DND-41 (cell line): ENCODE measurements at regions not wholly inside any gene's neighbourhood (a gene's known extent, or its start where the extent isn't known, plus 50 kb on each side); places are given as distances from the start of the nearest gene placed in this dataset.

Source experiments
- ATAC-seq: fragments of 200-7000 bp; cut with Tn5 transposase; 3 replicates; pipeline ENCODE4 v1.9.1; 2021; ENCODE audit warnings: low read depth; ENCODE audit not compliant: insufficient read depth
- DNase-seq: peaks from one replicate; pipeline ENCODE4 v3.0.0-alpha.2; 2020
- H2AFZ ChIP-seq: 2 replicates; pipeline ENCODE4 v1.6.0; 2012; ENCODE audit warnings: low read depth, low read length
- H3K27ac ChIP-seq: 2 replicates; pipeline ENCODE4 v1.5.1; 2012; ENCODE audit warnings: low read length, inconsistent platforms
- H3K27me3 ChIP-seq: fragments of 200-600 bp; sonication (generic); 2 replicates; pipeline ENCODE4 v1.6.0; 2012; ENCODE audit warnings: low read length, mild to moderate bottlenecking, inconsistent platforms; ENCODE audit not compliant: insufficient read depth, poor library complexity
- H3K36me3 ChIP-seq: 2 replicates; pipeline ENCODE4 v1.5.1; 2012; ENCODE audit warnings: low read length, inconsistent platforms; ENCODE audit not compliant: insufficient read depth
- H3K4me1 ChIP-seq: 2 replicates; pipeline ENCODE4 v1.5.1; 2012; ENCODE audit warnings: mild to moderate bottlenecking, low read length; ENCODE audit not compliant: insufficient read depth
- H3K4me2 ChIP-seq: 2 replicates; pipeline ENCODE4 v1.6.0; 2012; ENCODE audit warnings: mild to moderate bottlenecking, moderate library complexity, low read length, inconsistent platforms; ENCODE audit not compliant: insufficient read depth
- H3K4me3 ChIP-seq, 2 experiments: fragments of 200-600 bp in 1 of 2; shearing (Covaris generic) in 1 of 2; 2 replicates each; pipeline ENCODE4 v1.5.1; 2012 to 2016; ENCODE audit warnings: inconsistent platforms in 2 of 2, low read length in 2 of 2, mild to moderate bottlenecking in 2 of 2, low read depth in 1 of 2, moderate library complexity in 1 of 2
- H3K79me2 ChIP-seq: 2 replicates; pipeline ENCODE4 v1.6.0; 2012; ENCODE audit warnings: low read length, inconsistent platforms; ENCODE audit not compliant: insufficient read depth
- H3K9ac ChIP-seq: 2 replicates; pipeline ENCODE4 v1.6.0; 2012; ENCODE audit warnings: low read depth, mild to moderate bottlenecking, inconsistent platforms, low read length, moderate library complexity
- H3K9me3 ChIP-seq: 2 replicates; pipeline ENCODE4 v1.5.1; 2012; ENCODE audit warnings: low read length, moderate library complexity, mild to moderate bottlenecking, inconsistent platforms; ENCODE audit not compliant: insufficient read depth, severe bottlenecking
- H4K20me1 ChIP-seq: 2 replicates; pipeline ENCODE4 v1.6.0; 2012; ENCODE audit warnings: low read length; ENCODE audit not compliant: insufficient read depth
- CTCF ChIP-seq: IDR thresholded peaks from 2 replicates; pipeline ENCODE4 v1.5.1; 2012; ENCODE audit warnings: borderline replicate concordance, low read length, moderate library complexity, mild to moderate bottlenecking; ENCODE audit not compliant: poor library complexity, severe bottlenecking; ENCODE audit errors: extremely low read depth
- EZH2 ChIP-seq: IDR thresholded peaks from 3 replicates; pipeline ENCODE4 v1.6.1; 2012; ENCODE audit warnings: borderline replicate concordance, low read depth, mild to moderate bottlenecking, moderate library complexity, low read length, inconsistent platforms; ENCODE audit not compliant: severe bottlenecking

DNA sequence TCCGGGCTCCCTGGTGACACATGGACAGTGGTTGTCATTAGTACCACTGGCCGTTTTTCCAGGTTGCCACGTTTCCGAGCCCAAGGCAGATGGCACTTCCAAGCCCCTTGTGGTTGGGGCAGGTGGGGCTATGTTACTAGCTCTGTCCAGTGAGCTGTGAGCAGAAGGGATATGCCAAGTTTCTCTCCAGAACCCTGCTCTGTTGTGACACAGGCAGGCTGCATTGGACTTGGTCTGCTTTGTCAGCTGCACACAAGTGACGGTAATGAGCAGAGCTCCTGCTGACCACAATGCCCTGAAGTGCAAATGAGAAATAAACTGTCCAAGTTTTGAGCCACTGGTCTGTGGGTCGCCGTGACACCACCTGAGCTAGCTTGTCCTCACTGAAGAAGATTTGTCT lies 118.8 kb downstream of the GYPC start:
- Histone ChIP-seq H3K79me2 (no peaks in the 10 kb centered on the region), H2AFZ (no peak overlapping the region), H3K9ac (no peak overlapping the region), H4K20me1 (0 out of 2 replicates have a peak, but pooled peaks cover 3% of the 10 kb centered on the region), H3K27me3 (no peaks in the 10 kb centered on the region), H3K36me3 (no peaks in the 10 kb centered on the region), H3K4me3 (no peak overlapping the region), H3K4me2 (no peak overlapping the region), H3K9me3 (no peaks in the 10 kb centered on the region), H3K27ac (no peak overlapping the region), H3K4me1 (no peaks in the 10 kb centered on the region)
- DNase-seq (no peak), ATAC-seq (no peak)
- no peak for TF ChIP-seq EZH2
- no peak for TF ChIP-seq CTCF

DNA sequence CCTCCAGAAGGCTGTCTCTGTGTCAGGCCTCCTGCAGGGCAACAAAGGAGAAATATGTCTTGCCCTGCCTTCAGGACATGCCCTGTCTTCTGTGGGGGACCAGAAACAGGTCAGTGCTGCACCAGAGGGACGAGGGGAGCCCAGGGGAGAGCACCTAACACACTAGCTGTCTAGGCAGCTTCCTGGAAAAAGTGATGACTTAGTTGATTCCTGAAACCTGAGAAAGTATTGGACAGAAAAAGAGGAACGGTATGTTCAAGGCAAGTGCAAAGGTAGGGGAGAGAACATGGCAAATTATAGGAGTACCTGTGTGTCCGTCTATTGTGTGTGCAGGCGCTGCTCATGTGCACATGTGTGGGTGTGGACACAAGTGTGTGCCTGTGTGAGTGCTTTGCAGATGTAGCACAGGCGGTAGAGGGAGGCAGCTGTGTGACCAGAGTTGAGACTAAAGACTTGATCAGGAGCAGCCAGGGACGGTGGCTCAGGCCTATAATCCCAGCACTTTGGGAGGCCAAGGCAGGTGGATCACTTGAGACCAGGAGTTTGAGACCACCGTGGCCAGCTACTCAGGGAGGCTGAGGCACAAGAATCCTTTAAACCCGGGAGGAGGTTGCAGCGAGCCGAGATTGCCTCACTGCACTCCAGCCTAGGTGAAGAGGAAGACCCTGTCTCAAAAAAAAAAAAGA lies 119.5 kb downstream of the GYPC start:
- Histone ChIP-seq H3K27ac (no peak overlapping the region), H3K79me2 (no peaks in the 10 kb centered on the region), H3K9me3 (no peaks in the 10 kb centered on the region), H3K4me1 (no peaks in the 10 kb centered on the region), H3K4me3 (no peak overlapping the region), H3K4me2 (no peak overlapping the region), H4K20me1 (0 out of 2 replicates have a peak, but pooled peaks cover 3% of the 10 kb centered on the region), H3K9ac (no peak overlapping the region), H3K27me3 (no peaks in the 10 kb centered on the region), H3K36me3 (no peaks in the 10 kb centered on the region), H2AFZ (no peak overlapping the region)
- ATAC-seq (no peak), DNase-seq (no peak)
- TF ChIP-seq CTCF (no peak), EZH2 (no peak)

DNA sequence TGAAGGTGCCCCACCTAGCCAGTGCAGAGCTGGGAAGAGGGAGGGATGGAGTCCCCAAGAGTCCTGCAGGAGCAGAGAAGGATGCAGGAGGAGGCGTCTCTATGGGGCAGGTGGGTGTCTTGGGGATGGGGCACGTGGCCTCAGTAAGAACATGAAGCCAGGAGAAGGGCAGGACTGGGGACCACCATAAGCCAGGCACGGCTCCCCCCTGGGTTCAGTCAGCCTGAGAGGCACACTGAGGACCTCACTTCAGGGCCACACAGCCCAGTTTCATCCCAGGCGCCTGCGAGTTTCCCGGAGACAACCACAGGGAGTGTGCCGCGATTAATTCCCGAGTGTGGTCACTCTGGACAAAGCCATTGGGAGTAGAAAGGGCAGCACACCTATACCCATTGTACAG lies 120.3 kb downstream of the GYPC start:
- Histone ChIP-seq H3K9me3 (no peaks in the 10 kb centered on the region), H3K79me2 (no peaks in the 10 kb centered on the region), H3K36me3 (no peaks in the 10 kb centered on the region), H3K4me3 (no peak overlapping the region), H3K27ac (no peak overlapping the region), H3K27me3 (no peaks in the 10 kb centered on the region), H3K9ac (no peak overlapping the region), H3K4me2 (no peak overlapping the region), H4K20me1 (0 out of 2 replicates have a peak, but pooled peaks cover 3% of the 10 kb centered on the region), H3K4me1 (no peaks in the 10 kb centered on the region), H2AFZ (no peak overlapping the region)
- ATAC-seq (no peak), DNase-seq (no peak)
- TF ChIP-seq EZH2: no peak
- TF ChIP-seq CTCF: no peak
